RWPE2 (cell line): ENCODE measurements at regions not wholly inside any gene's neighbourhood (a gene's known extent, or its start where the extent isn't known, plus 50 kb on each side); places are given as distances from the start of the nearest gene placed in this dataset.

Source experiments
- ATAC-seq: fragments of 200-7000 bp; cut with Tn5 transposase; 3 replicates; pipeline ENCODE4 v1.9.1; 2021; ENCODE audit warnings: low read depth
- DNase-seq: peaks from one replicate; pipeline ENCODE4 v3.0.0-alpha.2; 2020; ENCODE audit warnings: low spot score
- H3K27ac ChIP-seq: fragments of 450-650 bp; 2 replicates; pipeline ENCODE4 v1.5.1; 2017; ENCODE audit warnings: mild to moderate bottlenecking; ENCODE audit not compliant: poor library complexity, severe bottlenecking
- H3K27me3 ChIP-seq: fragments of 250-450 bp; sonication (Bioruptor Pico); 2 replicates; pipeline ENCODE4 v1.5.1; 2021; ENCODE audit warnings: mild to moderate bottlenecking, moderate library complexity; ENCODE audit not compliant: insufficient read depth, poor library complexity, severe bottlenecking
- H3K36me3 ChIP-seq: fragments of 250-450 bp; sonication (Bioruptor Pico); 2 replicates; pipeline ENCODE4 v1.5.1; 2020; ENCODE audit warnings: low read depth, mild to moderate bottlenecking, moderate library complexity
- H3K4me1 ChIP-seq: fragments of 250-450 bp; sonication (Bioruptor Pico); 2 replicates; pipeline ENCODE4 v1.5.1; 2021; ENCODE audit warnings: mild to moderate bottlenecking, moderate library complexity; ENCODE audit not compliant: insufficient read depth, poor library complexity, severe bottlenecking
- H3K4me3 ChIP-seq: fragments of 250-450 bp; sonication (Bioruptor Pico); 2 replicates; pipeline ENCODE4 v1.5.1; 2021; ENCODE audit warnings: mild to moderate bottlenecking, moderate library complexity; ENCODE audit not compliant: severe bottlenecking
- H3K9me3 ChIP-seq: fragments of 250-450 bp; sonication (Bioruptor Pico); 2 replicates; pipeline ENCODE4 v1.5.1; 2021; ENCODE audit warnings: mild to moderate bottlenecking, moderate library complexity; ENCODE audit not compliant: severe bottlenecking
- CTCF ChIP-seq: fragments of 450-650 bp; IDR thresholded peaks from one replicate; pipeline ENCODE4 v1.5.1; 2017; ENCODE audit warnings: mild to moderate bottlenecking, moderate library complexity; ENCODE audit not compliant: poor library complexity, severe bottlenecking

- H3K4me3 ChIP-seq: no peak overlapping the region
- DNase-seq (no peak), ATAC-seq (no peak)
- H3K27me3 ChIP-seq: peaks cover 35% of the 10 kb centered on the region
- no peaks in the 10 kb centered on the region for H3K9me3 ChIP-seq
- H3K36me3 ChIP-seq: no peaks in the 10 kb centered on the region
- H3K4me1 ChIP-seq: no peaks in the 10 kb centered on the region
- H3K27ac ChIP-seq: no peak overlapping the region
- no peak for TF ChIP-seq CTCF
Measured at GRCh38 chr14:94707494-94707893, 62.4 kb downstream of the GSC start.

DNA sequence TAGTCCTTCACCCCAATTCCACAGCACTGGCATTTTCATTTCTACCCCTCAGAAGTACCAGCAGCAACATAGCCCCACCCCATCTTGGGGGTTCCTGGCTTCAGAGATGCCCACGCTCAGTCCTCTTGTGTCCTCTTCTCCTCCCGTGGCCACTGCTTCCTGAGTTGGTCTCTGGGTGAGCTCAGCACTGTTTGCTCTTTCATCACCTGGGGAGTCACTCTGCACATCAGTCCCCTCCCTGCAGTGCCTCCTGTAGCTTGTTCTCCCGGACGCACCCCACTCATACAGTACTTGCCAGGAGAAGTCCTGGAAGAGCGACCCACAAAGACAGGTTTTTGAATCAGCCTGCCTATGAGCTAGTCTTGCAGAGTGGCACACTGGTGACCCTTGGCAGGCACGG lies 63.8 kb downstream of the GSC start:
- DNase-seq: no peak
- Histone ChIP-seq H3K36me3 (no peaks in the 10 kb centered on the region), H3K9me3 (no peaks in the 10 kb centered on the region), H3K27ac (no peak overlapping the region), H3K27me3 (peaks cover 23% of the 10 kb centered on the region), H3K4me1 (no peaks in the 10 kb centered on the region), H3K4me3 (no peak overlapping the region)
- TF ChIP-seq CTCF: no peak
- no peak for ATAC-seq

- Histone ChIP-seq H3K9me3 (no peaks in the 10 kb centered on the region), H3K27ac (no peak overlapping the region), H3K4me1 (no peaks in the 10 kb centered on the region), H3K27me3 (no peaks in the 10 kb centered on the region), H3K4me3 (no peak overlapping the region), H3K36me3 (no peaks in the 10 kb centered on the region)
- TF ChIP-seq CTCF: no peak
- DNase-seq (no peak), ATAC-seq (peak; percentile 51; the same call in 2 of the 3 replicates)
Measured at GRCh38 chr14:94702629-94703028, 67.3 kb downstream of the GSC start.

GRCh38 chr14:94701861-94702370 lies 68.0 kb downstream of the GSC start:
- H3K4me3 ChIP-seq: no peak overlapping the region
- H3K27ac ChIP-seq: no peak overlapping the region
- H3K36me3 ChIP-seq: no peaks in the 10 kb centered on the region
- DNase-seq: no peak
- no peaks in the 10 kb centered on the region for H3K9me3 ChIP-seq
- H3K27me3 ChIP-seq: no peaks in the 10 kb centered on the region
- TF ChIP-seq CTCF: no peak
- no peaks in the 10 kb centered on the region for H3K4me1 ChIP-seq
- no peak for ATAC-seq

GRCh38 chr14:94700336-94700735 lies 69.6 kb downstream of the GSC start:
- no peak overlapping the region for H3K27ac ChIP-seq
- H3K36me3 ChIP-seq: no peaks in the 10 kb centered on the region
- H3K4me3 ChIP-seq: no peak overlapping the region
- no peaks in the 10 kb centered on the region for H3K9me3 ChIP-seq
- no peaks in the 10 kb centered on the region for H3K27me3 ChIP-seq
- no peak for DNase-seq
- no peaks in the 10 kb centered on the region for H3K4me1 ChIP-seq
- TF ChIP-seq CTCF: no peak
- ATAC-seq: no peak
